ENCODE measurements at regions not wholly inside any gene's neighbourhood (a gene's known extent, or its start where the extent isn't known, plus 50 kb on each side); places are given as distances from the start of the nearest gene placed in this dataset.

DNA sequence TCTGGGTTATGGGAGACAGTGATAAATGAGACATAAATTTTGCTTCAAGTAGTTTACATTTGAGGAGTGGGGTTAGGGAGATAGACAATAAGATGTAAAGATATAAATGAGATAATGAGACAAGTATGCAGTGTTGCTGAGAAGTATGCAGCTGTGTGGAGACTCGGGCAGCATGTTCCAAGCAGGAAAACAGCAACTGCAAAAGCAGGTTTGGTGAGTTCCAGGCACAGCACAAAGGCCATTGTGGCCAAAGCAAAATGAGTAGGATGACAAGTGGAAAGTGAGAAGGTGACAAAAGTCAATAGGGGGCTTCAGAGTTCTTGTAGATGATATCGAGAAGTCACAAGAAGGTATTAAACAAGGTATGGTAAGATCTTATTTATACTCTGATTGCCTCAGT is 259.1 kb upstream of the PEX5L start (continued):
- TF ChIP-seq, protein P1, sequence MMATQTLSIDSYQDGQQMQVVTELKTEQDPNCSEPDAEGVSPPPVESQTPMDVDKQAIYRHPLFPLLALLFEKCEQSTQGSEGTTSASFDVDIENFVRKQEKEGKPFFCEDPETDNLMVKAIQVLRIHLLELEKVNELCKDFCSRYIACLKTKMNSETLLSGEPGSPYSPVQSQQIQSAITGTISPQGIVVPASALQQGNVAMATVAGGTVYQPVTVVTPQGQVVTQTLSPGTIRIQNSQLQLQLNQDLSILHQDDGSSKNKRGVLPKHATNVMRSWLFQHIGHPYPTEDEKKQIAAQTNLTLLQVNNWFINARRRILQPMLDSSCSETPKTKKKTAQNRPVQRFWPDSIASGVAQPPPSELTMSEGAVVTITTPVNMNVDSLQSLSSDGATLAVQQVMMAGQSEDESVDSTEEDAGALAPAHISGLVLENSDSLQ (IDR thresholded peaks at IDR 0.05) = no peak
- TF ChIP-seq TBL1XR1 (IDR thresholded peaks at IDR 0.05; ENCODE audit: low read depth, low read length) = no peak

DNA sequence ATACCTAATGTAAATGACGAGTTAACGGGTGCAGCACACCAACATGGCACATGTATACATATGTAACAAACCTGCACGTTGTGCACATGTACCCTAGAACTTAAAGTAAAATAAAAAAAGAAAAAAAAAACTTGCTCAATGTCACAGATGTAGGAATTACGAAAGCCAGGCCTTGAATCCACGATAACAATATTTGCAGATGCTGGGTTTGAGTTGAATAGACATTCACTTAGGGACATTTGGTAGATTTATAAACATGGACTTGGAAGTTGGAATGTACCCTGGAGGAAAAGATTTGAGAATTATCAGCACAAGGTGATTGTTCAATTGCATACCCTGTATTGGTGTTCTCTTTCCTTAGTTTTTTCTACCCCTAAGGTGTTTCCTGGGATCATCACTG is 260.2 kb upstream of the PEX5L start:
- Histone ChIP-seq H3K27ac (ENCODE audit: control insufficient read depth, insufficient read depth) (no peak overlapping the region), H4K20me1 (ENCODE audit: control insufficient read depth, insufficient read depth) (no peaks in the 10 kb centered on the region), H3K9me3 (replicated peaks; ENCODE audit: control insufficient read depth, insufficient read depth, low read length) (no peaks in the 10 kb centered on the region), H3K4me1 (ENCODE audit: control insufficient read depth, insufficient read depth, low read length) (no peaks in the 10 kb centered on the region), H3K4me2 (ENCODE audit: control insufficient read depth, insufficient read depth) (no peak overlapping the region), H2AFZ (ENCODE audit: control insufficient read depth, low read depth, low read length) (no peak overlapping the region), H3K9ac (ENCODE audit: control insufficient read depth, insufficient read depth, low read length) (no peak overlapping the region), H3K79me2 (ENCODE audit: control insufficient read depth, insufficient read depth, low read length) (no peaks in the 10 kb centered on the region), H3K4me3 (no peak overlapping the region), H3K27me3 (replicated peaks in 1 of 2; ENCODE audit: control insufficient read depth in 2 of 2, insufficient read depth in 2 of 2, low read length in 1 of 2) (no peaks in the 10 kb centered on the region), H3K36me3 (ENCODE audit: control insufficient read depth in 2 of 2, insufficient read depth in 2 of 2, low read length in 1 of 2) (no peaks in the 10 kb centered on the region)
- DNase-seq (ENCODE audit: low read depth, low spot score) (no peak), FAIRE-seq (no peak), ATAC-seq (no peak)
- ChIA-PET RAD21 (ENCODE audit: unreplicated experiment) (no interaction called here), SMC1A (ENCODE audit: uncharacterized antibody, unreplicated experiment) (interaction anchor here (1.4 to 2.0 kb wide), 2 partner anchors 14 to 19 kb away, joined by 4 to 8 read pairs; no protein-coding TSS in a partner anchor), POLR2A (no interaction called here), CTCF (no interaction called here)
- 35% methylated on average over 5 of the region's 5 CpGs for WGBS (ENCODE audit: insufficient coverage, insufficient replicate concordance, low lambda C conversion rate, missing lambda C conversion rate)
- intact Hi-C loops (cut with micrococcal nuclease; ENCODE audit: unreplicated experiment) = no loop called here
- BruUV-seq (replicated peaks) = no TSS peak
- in situ Hi-C loops (cut with MboI) = no loop called here
- TF ChIP-seq, protein P2, sequence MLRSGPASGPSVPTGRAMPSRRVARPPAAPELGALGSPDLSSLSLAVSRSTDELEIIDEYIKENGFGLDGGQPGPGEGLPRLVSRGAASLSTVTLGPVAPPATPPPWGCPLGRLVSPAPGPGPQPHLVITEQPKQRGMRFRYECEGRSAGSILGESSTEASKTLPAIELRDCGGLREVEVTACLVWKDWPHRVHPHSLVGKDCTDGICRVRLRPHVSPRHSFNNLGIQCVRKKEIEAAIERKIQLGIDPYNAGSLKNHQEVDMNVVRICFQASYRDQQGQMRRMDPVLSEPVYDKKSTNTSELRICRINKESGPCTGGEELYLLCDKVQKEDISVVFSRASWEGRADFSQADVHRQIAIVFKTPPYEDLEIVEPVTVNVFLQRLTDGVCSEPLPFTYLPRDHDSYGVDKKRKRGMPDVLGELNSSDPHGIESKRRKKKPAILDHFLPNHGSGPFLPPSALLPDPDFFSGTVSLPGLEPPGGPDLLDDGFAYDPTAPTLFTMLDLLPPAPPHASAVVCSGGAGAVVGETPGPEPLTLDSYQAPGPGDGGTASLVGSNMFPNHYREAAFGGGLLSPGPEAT (IDR thresholded peaks at IDR 0.05; ENCODE audit: low read depth) = no peak
- no peak for TF ChIP-seq PML (IDR thresholded peaks at IDR 0.05; ENCODE audit: low read length)
- TF ChIP-seq ZNF207 (IDR thresholded peaks at IDR 0.05; ENCODE audit: borderline replicate concordance) = no peak
- TF ChIP-seq, protein P3, sequence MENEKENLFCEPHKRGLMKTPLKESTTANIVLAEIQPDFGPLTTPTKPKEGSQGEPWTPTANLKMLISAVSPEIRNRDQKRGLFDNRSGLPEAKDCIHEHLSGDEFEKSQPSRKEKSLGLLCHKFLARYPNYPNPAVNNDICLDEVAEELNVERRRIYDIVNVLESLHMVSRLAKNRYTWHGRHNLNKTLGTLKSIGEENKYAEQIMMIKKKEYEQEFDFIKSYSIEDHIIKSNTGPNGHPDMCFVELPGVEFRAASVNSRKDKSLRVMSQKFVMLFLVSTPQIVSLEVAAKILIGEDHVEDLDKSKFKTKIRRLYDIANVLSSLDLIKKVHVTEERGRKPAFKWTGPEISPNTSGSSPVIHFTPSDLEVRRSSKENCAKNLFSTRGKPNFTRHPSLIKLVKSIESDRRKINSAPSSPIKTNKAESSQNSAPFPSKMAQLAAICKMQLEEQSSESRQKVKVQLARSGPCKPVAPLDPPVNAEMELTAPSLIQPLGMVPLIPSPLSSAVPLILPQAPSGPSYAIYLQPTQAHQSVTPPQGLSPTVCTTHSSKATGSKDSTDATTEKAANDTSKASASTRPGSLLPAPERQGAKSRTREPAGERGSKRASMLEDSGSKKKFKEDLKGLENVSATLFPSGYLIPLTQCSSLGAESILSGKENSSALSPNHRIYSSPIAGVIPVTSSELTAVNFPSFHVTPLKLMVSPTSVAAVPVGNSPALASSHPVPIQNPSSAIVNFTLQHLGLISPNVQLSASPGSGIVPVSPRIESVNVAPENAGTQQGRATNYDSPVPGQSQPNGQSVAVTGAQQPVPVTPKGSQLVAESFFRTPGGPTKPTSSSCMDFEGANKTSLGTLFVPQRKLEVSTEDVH (IDR thresholded peaks at IDR 0.05; ENCODE audit: low read depth, partially characterized antibody) = no peak
- TF ChIP-seq, protein P4, sequence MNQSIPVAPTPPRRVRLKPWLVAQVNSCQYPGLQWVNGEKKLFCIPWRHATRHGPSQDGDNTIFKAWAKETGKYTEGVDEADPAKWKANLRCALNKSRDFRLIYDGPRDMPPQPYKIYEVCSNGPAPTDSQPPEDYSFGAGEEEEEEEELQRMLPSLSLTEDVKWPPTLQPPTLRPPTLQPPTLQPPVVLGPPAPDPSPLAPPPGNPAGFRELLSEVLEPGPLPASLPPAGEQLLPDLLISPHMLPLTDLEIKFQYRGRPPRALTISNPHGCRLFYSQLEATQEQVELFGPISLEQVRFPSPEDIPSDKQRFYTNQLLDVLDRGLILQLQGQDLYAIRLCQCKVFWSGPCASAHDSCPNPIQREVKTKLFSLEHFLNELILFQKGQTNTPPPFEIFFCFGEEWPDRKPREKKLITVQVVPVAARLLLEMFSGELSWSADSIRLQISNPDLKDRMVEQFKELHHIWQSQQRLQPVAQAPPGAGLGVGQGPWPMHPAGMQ (IDR thresholded peaks at IDR 0.05; ENCODE audit: borderline replicate concordance) = no peak
- no peak for TF ChIP-seq STAT1 (conservative IDR thresholded peaks at IDR 0.05)
- TF ChIP-seq, protein P5, sequence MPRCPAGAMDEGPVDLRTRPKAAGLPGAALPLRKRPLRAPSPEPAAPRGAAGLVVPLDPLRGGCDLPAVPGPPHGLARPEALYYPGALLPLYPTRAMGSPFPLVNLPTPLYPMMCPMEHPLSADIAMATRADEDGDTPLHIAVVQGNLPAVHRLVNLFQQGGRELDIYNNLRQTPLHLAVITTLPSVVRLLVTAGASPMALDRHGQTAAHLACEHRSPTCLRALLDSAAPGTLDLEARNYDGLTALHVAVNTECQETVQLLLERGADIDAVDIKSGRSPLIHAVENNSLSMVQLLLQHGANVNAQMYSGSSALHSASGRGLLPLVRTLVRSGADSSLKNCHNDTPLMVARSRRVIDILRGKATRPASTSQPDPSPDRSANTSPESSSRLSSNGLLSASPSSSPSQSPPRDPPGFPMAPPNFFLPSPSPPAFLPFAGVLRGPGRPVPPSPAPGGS (IDR thresholded peaks at IDR 0.05; ENCODE audit: borderline replicate concordance, insufficient read depth, low read depth, low read length, poor library complexity, severe bottlenecking) = no peak
- no peak for TF ChIP-seq SMAD1 (IDR thresholded peaks at IDR 0.05; ENCODE audit: low read depth, partially characterized antibody)
- TF ChIP-seq NFYB (IDR thresholded peaks at IDR 0.05; ENCODE audit: insufficient read depth, low read depth, low read length) = no peak
- no peak for TF ChIP-seq ASH2L (IDR thresholded peaks at IDR 0.05; ENCODE audit: borderline replicate concordance, low read depth)
- no peak for TF ChIP-seq SMARCA5 (IDR thresholded peaks at IDR 0.05)

Measured in GM12878 (cell line).